Chondrocyte (in vitro differentiated cells): ENCODE measurements at regions not wholly inside any gene's neighbourhood (a gene's known extent, or its start where the extent isn't known, plus 50 kb on each side); places are given as distances from the start of the nearest gene placed in this dataset.

Experiments used
- DNase-seq: peaks from one replicate; pipeline ENCODE4 v3.0.0; 2021; ENCODE audit warnings: mixed read lengths, low spot score
- H3K27ac Mint-ChIP-seq: one replicate; pipeline ENCODE4 v1.8.0; 2021; ENCODE audit warnings: mild to moderate bottlenecking, moderate library complexity, mixed read lengths; ENCODE audit not compliant: unreplicated experiment
- H3K27me3 Mint-ChIP-seq: 2 replicates; pipeline ENCODE4 v1.8.0; 2021; ENCODE audit warnings: low read depth, mixed read lengths
- H3K36me3 Mint-ChIP-seq: 2 replicates; pipeline ENCODE4 v1.8.0; 2021; ENCODE audit warnings: low read depth, mixed read lengths
- H3K4me1 Mint-ChIP-seq: 2 replicates; pipeline ENCODE4 v1.8.0; 2021; ENCODE audit warnings: low read depth, mild to moderate bottlenecking, mixed read lengths
- H3K4me3 Mint-ChIP-seq: one replicate; pipeline ENCODE4 v1.8.0; 2021; ENCODE audit warnings: mild to moderate bottlenecking, moderate library complexity, mixed read lengths; ENCODE audit not compliant: unreplicated experiment
- H3K9me3 Mint-ChIP-seq: 2 replicates; pipeline ENCODE4 v1.8.0; 2021; ENCODE audit warnings: low read depth, mixed read lengths
- CTCF ChIP-seq: fragments of 200-600 bp; sonication (generic); IDR thresholded peaks from 2 replicates; pipeline ENCODE4 v1.5.0; 2021; ENCODE audit warnings: antibody characterized with exemption, mild to moderate bottlenecking, moderate library complexity

GRCh38 chr16:72657791-72658190 is 390.1 kb downstream of the ZFHX3 start:
- Mint-ChIP-seq H3K27ac (no peak overlapping the region), H3K4me1 (no peaks in the 10 kb centered on the region), H3K4me3 (no peak overlapping the region), H3K27me3 (no peaks in the 10 kb centered on the region), H3K36me3 (peaks cover 1% of the 10 kb centered on the region), H3K9me3 (peaks cover 10% of the 10 kb centered on the region)
- no peak for DNase-seq
- TF ChIP-seq CTCF = no peak

- H3K9me3 Mint-ChIP-seq = peaks cover 12% of the 10 kb centered on the region
- TF ChIP-seq CTCF = no peak
- H3K27ac Mint-ChIP-seq = no peak overlapping the region
- no peak overlapping the region for H3K4me3 Mint-ChIP-seq
- H3K36me3 Mint-ChIP-seq = peaks cover 1% of the 10 kb centered on the region
- H3K4me1 Mint-ChIP-seq = no peaks in the 10 kb centered on the region
- DNase-seq = no peak
- H3K27me3 Mint-ChIP-seq = no peaks in the 10 kb centered on the region
Observed at GRCh38 chr16:72657164-72657563, 390.8 kb downstream of the ZFHX3 start.

GRCh38 chr16:72654535-72654934 is 393.4 kb downstream of the ZFHX3 start:
- Mint-ChIP-seq H3K27ac (no peak overlapping the region), H3K4me1 (no peaks in the 10 kb centered on the region)
- TF ChIP-seq CTCF = no peak

GRCh38 chr16:72649254-72649944 is 398.5 kb downstream of the ZFHX3 start:
- no peak for TF ChIP-seq CTCF
- H3K27me3 Mint-ChIP-seq = no peaks in the 10 kb centered on the region
- H3K9me3 Mint-ChIP-seq = peaks cover 26% of the 10 kb centered on the region
- peaks cover 1% of the 10 kb centered on the region for H3K36me3 Mint-ChIP-seq
- no peak overlapping the region for H3K27ac Mint-ChIP-seq
- H3K4me3 Mint-ChIP-seq = no peak overlapping the region
- no peak for DNase-seq
- no peaks in the 10 kb centered on the region for H3K4me1 Mint-ChIP-seq

More at GRCh38 chr16:72654535-72654934, 393.4 kb downstream of the ZFHX3 start:
- no peaks in the 10 kb centered on the region for H3K27me3 Mint-ChIP-seq
- peaks cover 16% of the 10 kb centered on the region for H3K9me3 Mint-ChIP-seq
- no peak overlapping the region for H3K4me3 Mint-ChIP-seq
- DNase-seq = no peak
- H3K36me3 Mint-ChIP-seq = peaks cover 1% of the 10 kb centered on the region

GRCh38 chr16:72646615-72647014 is 401.3 kb downstream of the ZFHX3 start:
- no peak overlapping the region for H3K4me3 Mint-ChIP-seq
- no peak for DNase-seq
- H3K9me3 Mint-ChIP-seq = peaks cover 22% of the 10 kb centered on the region
- H3K36me3 Mint-ChIP-seq = peaks cover 7% of the 10 kb centered on the region
- H3K27ac Mint-ChIP-seq = no peak overlapping the region
- TF ChIP-seq CTCF = no peak
- no peaks in the 10 kb centered on the region for H3K4me1 Mint-ChIP-seq
- no peaks in the 10 kb centered on the region for H3K27me3 Mint-ChIP-seq
